Non-pigmented ciliary epithelial cell (primary cell): ENCODE measurements at regions not wholly inside any gene's neighbourhood (a gene's known extent, or its start where the extent isn't known, plus 50 kb on each side); places are given as distances from the start of the nearest gene placed in this dataset.
A peak's percentile ranks its signal among the peaks of the same experiment; 100 is the strongest.

ENCODE experiments used
- DNase-seq: peaks from one replicate; pipeline ENCODE4 v3.0.0-alpha.2; 2010; ENCODE audit warnings: low read depth

GRCh38 chr5:107808671-107809137, 138.0 kb upstream of the EFNA5 start:
- DNase-seq: no peak

GRCh38 chr5:107807431-107807830, 136.7 kb upstream of the EFNA5 start:
- DNase-seq: no peak

- no peak for DNase-seq
Measured at GRCh38 chr5:107806705-107807104, 136.0 kb upstream of the EFNA5 start.

- DNase-seq: no peak
Measured at GRCh38 chr5:107806271-107806670, 135.5 kb upstream of the EFNA5 start.

- DNase-seq: no peak
Measured at GRCh38 chr5:107805824-107806223, 135.1 kb upstream of the EFNA5 start.

- no peak for DNase-seq
Measured at GRCh38 chr5:107805166-107805565, 134.4 kb upstream of the EFNA5 start.

GRCh38 chr5:107803728-107804127, 133.0 kb upstream of the EFNA5 start:
- DNase-seq: no peak

- DNase-seq: no peak
Measured at GRCh38 chr5:107801061-107801460, 130.3 kb upstream of the EFNA5 start.

- no peak for DNase-seq
Measured at GRCh38 chr5:107799306-107799705, 128.6 kb upstream of the EFNA5 start.

GRCh38 chr5:107796797-107797196, 126.1 kb upstream of the EFNA5 start:
- no peak for DNase-seq

GRCh38 chr5:107794741-107795140, 124.0 kb upstream of the EFNA5 start:
- no peak for DNase-seq

- DNase-seq: no peak
Measured at GRCh38 chr5:107792940-107793339, 122.2 kb upstream of the EFNA5 start.

GRCh38 chr5:107790671-107791070, 119.9 kb upstream of the EFNA5 start:
- no peak for DNase-seq

- no peak for DNase-seq
Measured at GRCh38 chr5:107786424-107786823, 115.7 kb upstream of the EFNA5 start.

- peak; percentile 17 for DNase-seq
Measured at GRCh38 chr5:107783551-107783950, 112.8 kb upstream of the EFNA5 start.

GRCh38 chr5:107782561-107783169, 111.9 kb upstream of the EFNA5 start:
- DNase-seq: no peak

GRCh38 chr5:107781451-107781850, 110.7 kb upstream of the EFNA5 start:
- no peak for DNase-seq

GRCh38 chr5:107779437-107779836, 108.7 kb upstream of the EFNA5 start:
- DNase-seq: no peak

- DNase-seq: no peak
Measured at GRCh38 chr5:107778647-107779046, 107.9 kb upstream of the EFNA5 start.

- no peak for DNase-seq
Measured at GRCh38 chr5:107776922-107777740, 106.4 kb upstream of the EFNA5 start.

GRCh38 chr5:107776506-107776905, 105.8 kb upstream of the EFNA5 start:
- no peak for DNase-seq

GRCh38 chr5:107774316-107774715, 103.6 kb upstream of the EFNA5 start:
- DNase-seq: no peak

GRCh38 chr5:107773479-107773878, 102.7 kb upstream of the EFNA5 start:
- no peak for DNase-seq
